ENCODE measurements at regions not wholly inside any gene's neighbourhood (a gene's known extent, or its start where the extent isn't known, plus 50 kb on each side); places are given as distances from the start of the nearest gene placed in this dataset.

GRCh38 chr6:44599672-44600071, 212.2 kb downstream of the CDC5L start:
- TF ChIP-seq, protein P1, sequence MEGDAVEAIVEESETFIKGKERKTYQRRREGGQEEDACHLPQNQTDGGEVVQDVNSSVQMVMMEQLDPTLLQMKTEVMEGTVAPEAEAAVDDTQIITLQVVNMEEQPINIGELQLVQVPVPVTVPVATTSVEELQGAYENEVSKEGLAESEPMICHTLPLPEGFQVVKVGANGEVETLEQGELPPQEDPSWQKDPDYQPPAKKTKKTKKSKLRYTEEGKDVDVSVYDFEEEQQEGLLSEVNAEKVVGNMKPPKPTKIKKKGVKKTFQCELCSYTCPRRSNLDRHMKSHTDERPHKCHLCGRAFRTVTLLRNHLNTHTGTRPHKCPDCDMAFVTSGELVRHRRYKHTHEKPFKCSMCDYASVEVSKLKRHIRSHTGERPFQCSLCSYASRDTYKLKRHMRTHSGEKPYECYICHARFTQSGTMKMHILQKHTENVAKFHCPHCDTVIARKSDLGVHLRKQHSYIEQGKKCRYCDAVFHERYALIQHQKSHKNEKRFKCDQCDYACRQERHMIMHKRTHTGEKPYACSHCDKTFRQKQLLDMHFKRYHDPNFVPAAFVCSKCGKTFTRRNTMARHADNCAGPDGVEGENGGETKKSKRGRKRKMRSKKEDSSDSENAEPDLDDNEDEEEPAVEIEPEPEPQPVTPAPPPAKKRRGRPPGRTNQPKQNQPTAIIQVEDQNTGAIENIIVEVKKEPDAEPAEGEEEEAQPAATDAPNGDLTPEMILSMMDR (conservative IDR thresholded peaks at IDR 0.05; ENCODE audit: low read length): no peak
- no peak for TF ChIP-seq EZH2phosphoT487 (IDR thresholded peaks at IDR 0.05; ENCODE audit: borderline replicate concordance, low read depth, low read length)
